ENCODE measurements at regions not wholly inside any gene's neighbourhood (a gene's known extent, or its start where the extent isn't known, plus 50 kb on each side); places are given as distances from the start of the nearest gene placed in this dataset.

GRCh38 chr15:31175484-31175883, 74.0 kb upstream of the TRPM1 start:
- H3K4me3 ChIP-seq (ENCODE audit: low read depth, low read length) = no peak overlapping the region
- no peak for DNase-seq (ENCODE audit: low read depth, low spot score)
- TF ChIP-seq, protein P1, sequence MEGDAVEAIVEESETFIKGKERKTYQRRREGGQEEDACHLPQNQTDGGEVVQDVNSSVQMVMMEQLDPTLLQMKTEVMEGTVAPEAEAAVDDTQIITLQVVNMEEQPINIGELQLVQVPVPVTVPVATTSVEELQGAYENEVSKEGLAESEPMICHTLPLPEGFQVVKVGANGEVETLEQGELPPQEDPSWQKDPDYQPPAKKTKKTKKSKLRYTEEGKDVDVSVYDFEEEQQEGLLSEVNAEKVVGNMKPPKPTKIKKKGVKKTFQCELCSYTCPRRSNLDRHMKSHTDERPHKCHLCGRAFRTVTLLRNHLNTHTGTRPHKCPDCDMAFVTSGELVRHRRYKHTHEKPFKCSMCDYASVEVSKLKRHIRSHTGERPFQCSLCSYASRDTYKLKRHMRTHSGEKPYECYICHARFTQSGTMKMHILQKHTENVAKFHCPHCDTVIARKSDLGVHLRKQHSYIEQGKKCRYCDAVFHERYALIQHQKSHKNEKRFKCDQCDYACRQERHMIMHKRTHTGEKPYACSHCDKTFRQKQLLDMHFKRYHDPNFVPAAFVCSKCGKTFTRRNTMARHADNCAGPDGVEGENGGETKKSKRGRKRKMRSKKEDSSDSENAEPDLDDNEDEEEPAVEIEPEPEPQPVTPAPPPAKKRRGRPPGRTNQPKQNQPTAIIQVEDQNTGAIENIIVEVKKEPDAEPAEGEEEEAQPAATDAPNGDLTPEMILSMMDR (IDR thresholded peaks at IDR 0.05; ENCODE audit: low read depth, low read length) = no peak
- in situ Hi-C loops (cut with HindIII; ENCODE audit: low sequenced_read_pairs) = no loop called here

DNA sequence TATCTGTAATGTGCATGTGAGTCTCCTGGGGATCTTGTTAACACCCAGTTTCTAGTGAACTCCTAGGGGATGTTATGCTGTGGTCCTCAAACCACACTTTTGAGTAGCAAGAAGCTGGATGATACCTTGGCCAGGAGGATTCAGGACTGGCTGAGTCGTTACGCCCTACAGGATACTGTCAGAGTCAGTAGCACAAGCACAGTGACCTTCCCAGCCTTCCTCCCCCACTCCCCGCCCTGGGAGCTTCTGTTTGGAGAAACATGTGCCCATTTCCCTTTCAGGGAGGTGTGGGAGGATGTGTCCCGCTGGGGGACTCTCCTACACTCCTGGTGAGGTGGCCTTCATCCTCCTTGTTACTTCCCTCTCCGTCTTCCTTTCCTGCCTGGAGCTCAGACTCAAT, 76.4 kb upstream of the TRPM1 start:
- no peak overlapping the region for H3K4me3 ChIP-seq (ENCODE audit: low read depth, low read length)
- no peak for DNase-seq (ENCODE audit: low read depth, low spot score)
- TF ChIP-seq, protein P1 (IDR thresholded peaks at IDR 0.05; ENCODE audit: low read depth, low read length) = no peak
- in situ Hi-C loops (cut with HindIII; ENCODE audit: low sequenced_read_pairs) = no loop called here

DNA sequence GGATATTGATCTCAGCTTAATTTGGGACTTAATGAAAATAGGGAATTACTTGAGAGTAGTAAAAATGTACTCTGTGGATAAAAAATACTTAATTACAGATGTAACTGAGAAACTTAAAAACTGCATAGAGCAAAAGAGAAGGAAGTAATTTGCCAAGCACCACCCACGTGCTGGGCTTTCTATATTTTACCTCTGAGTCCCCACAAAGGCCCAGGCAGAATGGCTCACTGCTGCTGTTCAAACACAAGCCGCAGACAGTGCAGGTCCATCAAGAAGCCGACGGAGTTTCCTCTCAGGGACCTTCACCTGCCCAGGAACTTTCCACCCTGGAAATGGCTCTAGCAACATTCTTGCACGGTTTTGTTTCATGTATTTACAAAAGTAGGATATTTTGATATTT, 77.2 kb upstream of the TRPM1 start:
- in situ Hi-C loops (cut with HindIII; ENCODE audit: low sequenced_read_pairs) = no loop called here
- H3K4me3 ChIP-seq (ENCODE audit: low read depth, low read length) = no peak overlapping the region
- TF ChIP-seq, protein P1 (IDR thresholded peaks at IDR 0.05; ENCODE audit: low read depth, low read length) = no peak
- DNase-seq (ENCODE audit: low read depth, low spot score) = no peak

DNA sequence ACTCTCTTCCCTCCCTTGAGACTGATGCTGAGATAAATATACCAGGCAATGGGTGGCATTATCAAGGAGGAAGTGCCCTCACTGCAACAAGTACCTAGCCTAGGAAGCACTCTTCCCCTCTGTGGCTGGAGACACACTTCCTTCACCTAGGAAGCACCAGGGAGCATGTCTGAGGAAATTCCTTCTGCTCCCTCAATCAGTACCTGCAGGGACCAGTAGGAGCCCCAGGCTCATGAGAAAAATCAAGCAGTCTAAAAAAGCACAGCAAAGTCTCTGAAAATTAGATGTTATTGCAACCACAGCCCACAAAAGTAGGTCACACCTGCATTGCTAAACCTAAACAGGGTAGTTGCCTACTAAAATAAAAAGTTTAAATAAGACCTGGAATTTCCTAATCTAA, 78.2 kb upstream of the TRPM1 start:
- DNase-seq (ENCODE audit: low read depth, low spot score) = no peak
- TF ChIP-seq, protein P1 (IDR thresholded peaks at IDR 0.05; ENCODE audit: low read depth, low read length) = no peak
- no peak overlapping the region for H3K4me3 ChIP-seq (ENCODE audit: low read depth, low read length)
- in situ Hi-C loops (cut with HindIII; ENCODE audit: low sequenced_read_pairs) = no loop called here

GRCh38 chr15:31193291-31193690, 91.8 kb upstream of the TRPM1 start:
- in situ Hi-C loops (cut with HindIII; ENCODE audit: low sequenced_read_pairs) = no loop called here
- H3K4me3 ChIP-seq (ENCODE audit: low read depth, low read length) = no peak overlapping the region
- TF ChIP-seq, protein P1 (IDR thresholded peaks at IDR 0.05; ENCODE audit: low read depth, low read length) = no peak
- DNase-seq (ENCODE audit: low read depth, low spot score) = no peak

- no peak overlapping the region for H3K4me3 ChIP-seq (ENCODE audit: low read depth, low read length)
- DNase-seq (ENCODE audit: low read depth, low spot score) = no peak
- in situ Hi-C loops (cut with HindIII; ENCODE audit: low sequenced_read_pairs) = no loop called here
- TF ChIP-seq, protein P1 (IDR thresholded peaks at IDR 0.05; ENCODE audit: low read depth, low read length) = no peak
Measured at GRCh38 chr15:31195871-31196270, 94.3 kb upstream of the TRPM1 start.
